ENCODE measurements at regions not wholly inside any gene's neighbourhood (a gene's known extent, or its start where the extent isn't known, plus 50 kb on each side); places are given as distances from the start of the nearest gene placed in this dataset.
A peak's percentile ranks its signal among the peaks of the same experiment; 100 is the strongest.

- peak; percentile 43 for DNase-seq
- no peak overlapping the region for H4K8ac ChIP-seq (replicated peaks; ENCODE audit: insufficient read length, low read depth, low read length)
- no peak overlapping the region for H3K56ac ChIP-seq (ENCODE audit: insufficient read length, low read depth, low read length)
- H2BK5ac ChIP-seq (ENCODE audit: insufficient read length, low read length), result no peak overlapping the region
- H3K4me1 ChIP-seq (ENCODE audit: insufficient read depth, low read length), result peaks cover 3% of the 10 kb centered on the region
- H3K4me3 Mint-ChIP-seq, result no peak overlapping the region
- peaks cover 11 to 15% of the 10 kb centered on the region in 2 experiments for H3K4me1 Mint-ChIP-seq
- H4K5ac ChIP-seq (ENCODE audit: insufficient read length, low read depth, low read length), result no peak overlapping the region
- no peak overlapping the region for H3T11ph ChIP-seq (ENCODE audit: low read length)
- no peaks in the 10 kb centered on the region for H3K9me3 ChIP-seq (ENCODE audit: control insufficient read depth, low read depth, low read length)
- H4K20me1 ChIP-seq (ENCODE audit: control insufficient read depth, insufficient read depth, insufficient read length), result no peaks in the 10 kb centered on the region
- TF ChIP-seq CTCF (conservative IDR thresholded peaks at IDR 0.05), result no peak
- no peak overlapping the region for H2BK20ac ChIP-seq (ENCODE audit: low read depth, low read length, poor library complexity, severe bottlenecking)
- peaks cover 0 to 9% (median 4%) of the 10 kb centered on the region in 3 experiments; a peak in 5 of 7 replicates for H3K36me3 Mint-ChIP-seq (ENCODE audit: insufficient read depth in 1 of 3, low read depth in 3 of 3)
- no peak overlapping the region for H3K9ac ChIP-seq (ENCODE audit: extremely low read depth, insufficient read length, low read length)
- no peaks in the 10 kb centered on the region for H3K79me1 ChIP-seq (ENCODE audit: insufficient read depth, low read depth, low read length, poor library complexity, severe bottlenecking)
- H3K9me3 Mint-ChIP-seq, result peaks cover 0 to 9% of the 10 kb centered on the region in 2 experiments; a peak in 3 of 5 replicates
- no peaks in the 10 kb centered on the region for H3K23me2 ChIP-seq (ENCODE audit: insufficient read length, low read depth, low read length, poor library complexity, severe bottlenecking)
- H3K23ac ChIP-seq (ENCODE audit: insufficient read length, low read depth, low read length), result no peak overlapping the region
- H3K18ac ChIP-seq (ENCODE audit: insufficient read length, low read depth, low read length), result no peak overlapping the region
- H3K27ac Mint-ChIP-seq, result no peak overlapping the region; a peak in 1 of 7 replicates
- H4K91ac ChIP-seq (ENCODE audit: insufficient read length, low read depth, low read length), result no peak overlapping the region
- H2AFZ ChIP-seq (ENCODE audit: low read length), result no peak overlapping the region
- H3K4me2 ChIP-seq (ENCODE audit: insufficient read depth, insufficient read length, low read length), result no peak overlapping the region
- no peak overlapping the region for H2AK5ac ChIP-seq (ENCODE audit: insufficient read length, low read length)
- H3K27me3 Mint-ChIP-seq (ENCODE audit: low read depth), result no peaks in the 10 kb centered on the region
- no peak overlapping the region for H2BK15ac ChIP-seq (ENCODE audit: low read depth, low read length)
- no peak overlapping the region for H3K14ac ChIP-seq (ENCODE audit: insufficient read depth, low read length)
- H3K27me3 ChIP-seq (ENCODE audit: insufficient read depth, low read length), result no peaks in the 10 kb centered on the region
- H2BK12ac ChIP-seq (ENCODE audit: insufficient read length, low read depth, low read length), result no peak overlapping the region
- H3K79me2 ChIP-seq (ENCODE audit: insufficient read depth, low read length), result no peaks in the 10 kb centered on the region
- no peak overlapping the region for H3K27ac ChIP-seq (ENCODE audit: insufficient read length, low read depth, low read length)
- H2BK120ac ChIP-seq (ENCODE audit: low read depth, low read length, poor library complexity, severe bottlenecking), result no peak overlapping the region
- no peak overlapping the region for H3K4ac ChIP-seq (ENCODE audit: low read depth, low read length)
Observed at GRCh38 chr20:6637160-6637579, 130.3 kb upstream of the BMP2 start.

Data from H9 (cell line).